ENCODE measurements at regions not wholly inside any gene's neighbourhood (a gene's known extent, or its start where the extent isn't known, plus 50 kb on each side); places are given as distances from the start of the nearest gene placed in this dataset.

DNA sequence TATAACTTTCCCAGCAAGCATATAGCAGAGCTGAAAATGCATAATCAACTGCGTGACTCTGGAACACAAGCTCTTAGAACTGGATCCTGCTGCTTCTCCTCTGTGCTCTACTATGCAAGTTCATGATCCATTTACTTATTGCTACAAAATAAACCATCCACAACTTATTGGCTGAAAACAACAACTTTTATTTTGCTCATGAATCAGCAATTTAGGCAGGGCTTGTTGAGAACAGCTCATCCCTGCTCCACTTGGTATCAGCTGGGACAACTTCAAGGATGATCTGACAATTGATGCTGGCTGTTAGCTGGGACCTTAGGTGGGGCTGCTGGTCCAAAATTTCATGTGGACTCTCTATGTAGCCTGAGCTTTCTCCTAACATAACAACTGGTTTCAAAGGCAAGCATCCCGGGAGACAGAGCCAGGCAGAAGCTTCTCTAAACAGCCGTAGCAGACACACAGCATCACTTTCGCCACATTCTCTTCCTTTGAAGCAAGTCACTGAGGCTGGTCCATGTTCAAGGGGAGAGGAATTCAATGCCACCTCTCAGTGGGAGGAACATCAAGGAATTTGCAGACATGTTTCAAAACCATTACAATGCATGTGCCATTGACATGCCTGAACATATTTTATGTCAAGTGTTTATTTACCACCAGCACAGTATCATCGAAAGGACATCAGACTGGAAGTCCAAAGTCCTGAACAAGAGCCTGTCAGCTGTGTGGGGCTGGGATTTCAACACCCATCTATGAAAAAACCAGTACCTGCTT lies 153.1 kb upstream of the PKDCC start:
- Histone ChIP-seq H3K9me3 (ENCODE audit: control insufficient read depth, insufficient read depth, low read length) (no peaks in the 10 kb centered on the region), H3K36me3 (ENCODE audit: control insufficient read depth, insufficient read depth, low read length) (no peaks in the 10 kb centered on the region), H3K27me3 (ENCODE audit: control insufficient read depth, insufficient read depth, low read length) (no peaks in the 10 kb centered on the region), H3K4me3 (ENCODE audit: low read depth, low read length) (no peak overlapping the region), H3K4me1 (ENCODE audit: control insufficient read depth, insufficient read depth, low read length) (no peaks in the 10 kb centered on the region), H3K27ac (ENCODE audit: low read depth, low read length) (no peak overlapping the region)
- no peak for DNase-seq (ENCODE audit: low read depth in 4 of 6, low spot score in 6 of 6)
- 95% methylated on average over 2 of the region's 5 CpGs for WGBS (ENCODE audit: insufficient coverage)

DNA sequence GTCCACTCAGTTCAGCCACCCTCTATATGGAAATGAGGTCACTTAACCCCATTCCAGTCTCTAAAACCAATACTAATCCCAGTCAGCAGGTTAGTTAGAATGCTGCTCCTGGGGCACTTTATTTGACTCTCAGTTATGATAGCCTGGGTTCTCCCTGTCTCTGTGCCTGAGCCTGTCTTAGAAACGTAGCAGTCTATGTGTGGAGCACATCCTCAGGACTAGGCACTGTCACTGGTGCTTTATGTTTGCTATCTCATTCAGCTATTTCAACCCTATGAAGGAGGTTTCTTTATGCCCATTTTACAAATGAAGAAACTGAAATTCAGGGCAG lies 152.5 kb upstream of the PKDCC start:
- H3K27ac ChIP-seq (ENCODE audit: low read depth, low read length): no peak overlapping the region
- no peaks in the 10 kb centered on the region for H3K36me3 ChIP-seq (ENCODE audit: control insufficient read depth, insufficient read depth, low read length)
- no peaks in the 10 kb centered on the region for H3K4me1 ChIP-seq (ENCODE audit: control insufficient read depth, insufficient read depth, low read length)
- WGBS (ENCODE audit: insufficient coverage): 100% methylated on average over 1 of the region's 1 CpG
- no peaks in the 10 kb centered on the region for H3K27me3 ChIP-seq (ENCODE audit: control insufficient read depth, insufficient read depth, low read length)
- no peak for DNase-seq (ENCODE audit: low read depth in 4 of 6, low spot score in 6 of 6)
- no peak overlapping the region for H3K4me3 ChIP-seq (ENCODE audit: low read depth, low read length)
- H3K9me3 ChIP-seq (ENCODE audit: control insufficient read depth, insufficient read depth, low read length): no peaks in the 10 kb centered on the region

GRCh38 chr2:41896186-41896846 lies 151.5 kb upstream of the PKDCC start:
- Histone ChIP-seq H3K9me3 (ENCODE audit: control insufficient read depth, insufficient read depth, low read length) (no peaks in the 10 kb centered on the region), H3K4me3 (ENCODE audit: low read depth, low read length) (no peak overlapping the region), H3K27me3 (ENCODE audit: control insufficient read depth, insufficient read depth, low read length) (no peaks in the 10 kb centered on the region), H3K4me1 (ENCODE audit: control insufficient read depth, insufficient read depth, low read length) (no peaks in the 10 kb centered on the region), H3K36me3 (ENCODE audit: control insufficient read depth, insufficient read depth, low read length) (no peaks in the 10 kb centered on the region), H3K27ac (ENCODE audit: low read depth, low read length) (no peak overlapping the region)
- 83% methylated on average over 2 of the region's 5 CpGs for WGBS (ENCODE audit: insufficient coverage)
- no peak for DNase-seq (ENCODE audit: low read depth in 4 of 6, low spot score in 6 of 6)

DNA sequence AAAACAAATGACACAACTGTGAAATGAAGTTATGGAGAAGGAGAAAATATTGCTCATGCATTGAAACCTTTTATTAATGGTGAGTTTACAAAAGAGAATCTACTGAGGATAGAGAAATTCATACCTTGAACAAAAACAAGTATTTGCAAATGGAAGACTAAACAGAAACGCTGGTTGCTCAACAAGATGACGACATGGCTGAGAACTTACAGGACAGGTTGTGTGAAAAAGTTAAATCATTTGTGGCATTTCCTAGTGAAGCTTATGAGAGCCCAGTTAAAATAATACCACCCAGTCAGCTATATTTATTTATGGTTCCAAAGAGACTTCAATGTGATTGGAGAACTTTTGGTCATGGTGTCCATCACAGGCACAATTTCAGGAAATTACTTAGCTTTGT lies 148.6 kb upstream of the PKDCC start:
- no CpG with 5 or more reads among the region's 2 CpGs for WGBS (ENCODE audit: insufficient coverage)
- H3K4me1 ChIP-seq (ENCODE audit: control insufficient read depth, insufficient read depth, low read length): no peaks in the 10 kb centered on the region

DNA sequence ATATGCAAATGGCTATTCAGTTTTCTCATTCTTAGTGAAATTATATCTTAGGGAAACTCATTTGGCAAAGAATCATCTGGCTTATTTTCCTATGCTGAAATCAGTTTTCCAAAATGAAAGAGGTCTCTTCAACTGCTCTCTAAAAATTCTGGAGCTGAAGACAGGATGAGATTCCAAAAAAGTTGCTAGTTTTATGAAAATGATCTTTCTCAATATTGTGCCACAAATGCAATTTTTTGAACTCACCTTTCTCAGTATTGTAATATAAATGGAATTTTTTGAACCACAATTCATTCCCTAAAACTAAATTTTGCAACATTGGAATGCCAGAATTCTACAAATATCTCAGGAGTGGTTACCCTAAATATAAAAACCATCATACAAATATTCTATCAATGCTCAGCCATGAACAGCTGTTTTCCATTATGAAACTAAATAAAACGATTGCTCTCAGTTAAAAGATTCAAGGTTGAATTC lies 147.7 kb upstream of the PKDCC start:
- Histone ChIP-seq H3K27ac (ENCODE audit: low read depth, low read length) (no peak overlapping the region), H3K9me3 (ENCODE audit: control insufficient read depth, insufficient read depth, low read length) (no peaks in the 10 kb centered on the region), H3K4me1 (ENCODE audit: control insufficient read depth, insufficient read depth, low read length) (no peaks in the 10 kb centered on the region), H3K4me3 (ENCODE audit: low read depth, low read length) (no peak overlapping the region), H3K27me3 (ENCODE audit: control insufficient read depth, insufficient read depth, low read length) (no peaks in the 10 kb centered on the region), H3K36me3 (ENCODE audit: control insufficient read depth, insufficient read depth, low read length) (no peaks in the 10 kb centered on the region)
- no CpG with 5 or more reads among the region's 1 CpG for WGBS (ENCODE audit: insufficient coverage)
- DNase-seq (ENCODE audit: low read depth in 4 of 6, low spot score in 6 of 6): no peak

More for the DNA sequence above, 148.6 kb upstream of the PKDCC start:
- DNase-seq (ENCODE audit: low read depth in 4 of 6, low spot score in 6 of 6): no peak
- Histone ChIP-seq H3K27me3 (ENCODE audit: control insufficient read depth, insufficient read depth, low read length) (no peaks in the 10 kb centered on the region), H3K4me3 (ENCODE audit: low read depth, low read length) (no peak overlapping the region), H3K9me3 (ENCODE audit: control insufficient read depth, insufficient read depth, low read length) (no peaks in the 10 kb centered on the region), H3K27ac (ENCODE audit: low read depth, low read length) (no peak overlapping the region), H3K36me3 (ENCODE audit: control insufficient read depth, insufficient read depth, low read length) (no peaks in the 10 kb centered on the region)

DNA sequence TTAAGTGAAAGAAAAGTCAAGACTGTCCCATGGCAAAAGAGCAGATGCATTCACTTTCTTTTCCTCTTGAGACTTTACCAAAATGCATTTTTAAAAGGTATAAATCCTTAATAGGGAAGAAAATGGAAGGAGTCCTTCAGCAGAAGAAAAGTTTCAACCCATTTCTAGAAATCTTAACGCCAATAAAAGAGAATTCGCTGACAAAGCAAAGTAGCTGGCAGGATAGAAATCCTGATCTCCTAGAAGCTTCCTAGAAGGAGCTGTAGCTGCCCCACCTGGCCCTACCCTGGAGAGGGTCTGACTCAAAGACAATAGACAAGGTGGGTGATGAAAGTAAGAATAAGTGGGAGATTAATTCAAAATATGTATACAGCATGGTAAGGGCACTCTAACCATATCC lies 144.9 kb upstream of the PKDCC start:
- no peaks in the 10 kb centered on the region for H3K36me3 ChIP-seq (ENCODE audit: control insufficient read depth, insufficient read depth, low read length)
- peaks cover 2% of the 10 kb centered on the region for H3K27me3 ChIP-seq (ENCODE audit: control insufficient read depth, insufficient read depth, low read length)
- H3K27ac ChIP-seq (ENCODE audit: low read depth, low read length): no peak overlapping the region
- no peaks in the 10 kb centered on the region for H3K9me3 ChIP-seq (ENCODE audit: control insufficient read depth, insufficient read depth, low read length)
- no peaks in the 10 kb centered on the region for H3K4me1 ChIP-seq (ENCODE audit: control insufficient read depth, insufficient read depth, low read length)
- H3K4me3 ChIP-seq (ENCODE audit: low read depth, low read length): no peak overlapping the region
- no peak for DNase-seq (ENCODE audit: low read depth in 4 of 6, low spot score in 6 of 6)
- 100% methylated on average over 1 of the region's 2 CpGs for WGBS (ENCODE audit: insufficient coverage)

DNA sequence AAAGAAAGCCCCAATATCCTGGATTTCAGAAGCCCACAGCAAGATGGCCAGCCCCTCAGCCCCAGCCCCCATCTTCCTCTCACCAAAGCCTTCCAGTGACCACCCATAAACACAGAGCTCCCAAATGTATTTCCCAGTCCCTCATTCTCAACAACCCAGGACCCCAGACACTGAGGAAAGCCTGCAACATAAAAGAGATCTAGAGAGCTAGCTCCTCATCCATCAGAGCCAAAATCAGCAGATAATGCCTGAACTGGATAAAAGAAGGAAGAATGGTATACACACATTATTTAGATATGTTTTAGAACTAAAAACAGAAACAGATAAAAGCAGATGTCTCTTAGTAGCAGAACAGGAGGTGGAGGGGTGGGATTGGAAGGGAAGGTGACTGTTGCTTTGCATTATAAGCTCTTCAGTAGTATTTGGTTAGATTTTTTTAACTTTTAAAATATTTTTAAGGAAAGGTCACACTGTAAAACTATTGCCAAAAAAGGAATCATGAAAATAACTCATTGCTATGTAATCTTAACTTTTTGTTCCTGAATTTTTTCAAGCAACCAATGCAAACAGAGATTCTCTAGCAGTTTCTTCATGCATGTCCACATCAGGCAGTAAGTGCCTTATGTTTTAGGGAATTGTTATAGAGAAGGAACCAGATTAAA lies 144.2 kb upstream of the PKDCC start:
- H3K9me3 ChIP-seq (ENCODE audit: control insufficient read depth, insufficient read depth, low read length): no peaks in the 10 kb centered on the region
- no peak overlapping the region for H3K4me3 ChIP-seq (ENCODE audit: low read depth, low read length)
- DNase-seq (ENCODE audit: low read depth in 4 of 6, low spot score in 6 of 6): no peak
- no peak overlapping the region for H3K27ac ChIP-seq (ENCODE audit: low read depth, low read length)
- peaks cover 2% of the 10 kb centered on the region for H3K27me3 ChIP-seq (ENCODE audit: control insufficient read depth, insufficient read depth, low read length)
- no peaks in the 10 kb centered on the region for H3K4me1 ChIP-seq (ENCODE audit: control insufficient read depth, insufficient read depth, low read length)
- H3K36me3 ChIP-seq (ENCODE audit: control insufficient read depth, insufficient read depth, low read length): no peaks in the 10 kb centered on the region

GRCh38 chr2:41904459-41904858 lies 143.4 kb upstream of the PKDCC start:
- Histone ChIP-seq H3K27me3 (ENCODE audit: control insufficient read depth, insufficient read depth, low read length) (peaks cover 2% of the 10 kb centered on the region), H3K4me3 (ENCODE audit: low read depth, low read length) (no peak overlapping the region), H3K27ac (ENCODE audit: low read depth, low read length) (no peak overlapping the region), H3K36me3 (ENCODE audit: control insufficient read depth, insufficient read depth, low read length) (no peaks in the 10 kb centered on the region), H3K9me3 (ENCODE audit: control insufficient read depth, insufficient read depth, low read length) (no peaks in the 10 kb centered on the region), H3K4me1 (ENCODE audit: control insufficient read depth, insufficient read depth, low read length) (no peaks in the 10 kb centered on the region)
- no peak for DNase-seq (ENCODE audit: low read depth in 4 of 6, low spot score in 6 of 6)
- no CpG with 5 or more reads among the region's 2 CpGs for WGBS (ENCODE audit: insufficient coverage)

- no peak for DNase-seq (ENCODE audit: low read depth in 4 of 6, low spot score in 6 of 6)
- H3K36me3 ChIP-seq (ENCODE audit: control insufficient read depth, insufficient read depth, low read length): no peaks in the 10 kb centered on the region
- peaks cover 2% of the 10 kb centered on the region for H3K27me3 ChIP-seq (ENCODE audit: control insufficient read depth, insufficient read depth, low read length)
- no peaks in the 10 kb centered on the region for H3K9me3 ChIP-seq (ENCODE audit: control insufficient read depth, insufficient read depth, low read length)
- H3K4me1 ChIP-seq (ENCODE audit: control insufficient read depth, insufficient read depth, low read length): no peaks in the 10 kb centered on the region
- H3K4me3 ChIP-seq (ENCODE audit: low read depth, low read length): no peak overlapping the region
- H3K27ac ChIP-seq (ENCODE audit: low read depth, low read length): no peak overlapping the region
- 83% methylated on average over 7 of the region's 7 CpGs for WGBS (ENCODE audit: insufficient coverage)
Measured at GRCh38 chr2:41905597-41906337, 142.1 kb upstream of the PKDCC start.

Measured in spinal cord (tissue), 9 donors.